ENCODE measurements at regions not wholly inside any gene's neighbourhood (a gene's known extent, or its start where the extent isn't known, plus 50 kb on each side); places are given as distances from the start of the nearest gene placed in this dataset.
A peak's percentile ranks its signal among the peaks of the same experiment; 100 is the strongest.

- DNase-seq, result no peak
- Mint-ChIP-seq H3K27me3 (ENCODE audit: unreplicated experiment) (no peaks in the 10 kb centered on the region), H3K36me3 (ENCODE audit: unreplicated experiment) (peaks cover 3% of the 10 kb centered on the region), H3K4me1 (ENCODE audit: low read depth, unreplicated experiment) (no peaks in the 10 kb centered on the region), H3K4me3 (ENCODE audit: unreplicated experiment) (no peak overlapping the region), H3K9me3 (ENCODE audit: unreplicated experiment) (no peaks in the 10 kb centered on the region), H3K27ac (ENCODE audit: unreplicated experiment) (no peak overlapping the region)
- no peak for TF ChIP-seq CTCF (IDR thresholded peaks at IDR 0.05; ENCODE audit: partially characterized antibody, unreplicated experiment)
Measured at GRCh38 chrX:151476604-151477303, 79.7 kb downstream of the VMA21 start.

GRCh38 chrX:151478058-151478457 is 81.1 kb downstream of the VMA21 start:
- H3K4me1 Mint-ChIP-seq (ENCODE audit: low read depth, unreplicated experiment), result no peaks in the 10 kb centered on the region
- H3K27me3 Mint-ChIP-seq (ENCODE audit: unreplicated experiment), result no peaks in the 10 kb centered on the region
- H3K36me3 Mint-ChIP-seq (ENCODE audit: unreplicated experiment), result no peaks in the 10 kb centered on the region
- no peak overlapping the region for H3K4me3 Mint-ChIP-seq (ENCODE audit: unreplicated experiment)
- TF ChIP-seq CTCF (IDR thresholded peaks at IDR 0.05; ENCODE audit: partially characterized antibody, unreplicated experiment), result no peak
- DNase-seq, result peak; percentile 9
- no peak overlapping the region for H3K27ac Mint-ChIP-seq (ENCODE audit: unreplicated experiment)
- no peaks in the 10 kb centered on the region for H3K9me3 Mint-ChIP-seq (ENCODE audit: unreplicated experiment)

- Mint-ChIP-seq H3K27ac (ENCODE audit: unreplicated experiment) (no peak overlapping the region), H3K4me3 (ENCODE audit: unreplicated experiment) (no peak overlapping the region), H3K27me3 (ENCODE audit: unreplicated experiment) (no peaks in the 10 kb centered on the region), H3K9me3 (ENCODE audit: unreplicated experiment) (peaks cover 2% of the 10 kb centered on the region), H3K36me3 (ENCODE audit: unreplicated experiment) (no peaks in the 10 kb centered on the region), H3K4me1 (ENCODE audit: low read depth, unreplicated experiment) (no peaks in the 10 kb centered on the region)
- TF ChIP-seq CTCF (IDR thresholded peaks at IDR 0.05; ENCODE audit: partially characterized antibody, unreplicated experiment), result no peak
- DNase-seq, result no peak
Measured at GRCh38 chrX:151488677-151489076, 74.8 kb upstream of the PASD1 start.

- H3K9me3 Mint-ChIP-seq (ENCODE audit: unreplicated experiment), result peaks cover 4% of the 10 kb centered on the region
- no peaks in the 10 kb centered on the region for H3K36me3 Mint-ChIP-seq (ENCODE audit: unreplicated experiment)
- peaks cover 3% of the 10 kb centered on the region for H3K27me3 Mint-ChIP-seq (ENCODE audit: unreplicated experiment)
- no peak overlapping the region for H3K27ac Mint-ChIP-seq (ENCODE audit: unreplicated experiment)
- DNase-seq, result peak; percentile 54
- no peak overlapping the region for H3K4me3 Mint-ChIP-seq (ENCODE audit: unreplicated experiment)
- H3K4me1 Mint-ChIP-seq (ENCODE audit: low read depth, unreplicated experiment), result peaks cover 19% of the 10 kb centered on the region
- TF ChIP-seq CTCF (IDR thresholded peaks at IDR 0.05; ENCODE audit: partially characterized antibody, unreplicated experiment), result no peak
Measured at GRCh38 chrX:151505796-151506195, 57.7 kb upstream of the PASD1 start.

- Mint-ChIP-seq H3K27me3 (ENCODE audit: unreplicated experiment) (no peaks in the 10 kb centered on the region), H3K9me3 (ENCODE audit: unreplicated experiment) (peaks cover 4% of the 10 kb centered on the region), H3K27ac (ENCODE audit: unreplicated experiment) (peak overlapping the region; percentile 59), H3K4me1 (ENCODE audit: low read depth, unreplicated experiment) (peaks cover 19% of the 10 kb centered on the region), H3K36me3 (ENCODE audit: unreplicated experiment) (no peaks in the 10 kb centered on the region), H3K4me3 (ENCODE audit: unreplicated experiment) (no peak overlapping the region)
- no peak for DNase-seq
- no peak for TF ChIP-seq CTCF (IDR thresholded peaks at IDR 0.05; ENCODE audit: partially characterized antibody, unreplicated experiment)
Measured at GRCh38 chrX:151510203-151510602, 53.3 kb upstream of the PASD1 start.
